Loucy (cell line): ENCODE measurements at regions not wholly inside any gene's neighbourhood (a gene's known extent, or its start where the extent isn't known, plus 50 kb on each side); places are given as distances from the start of the nearest gene placed in this dataset.

Experiments used
- H2AFZ ChIP-seq: fragments of 200-600 bp; sonication (generic); 2 replicates; pipeline ENCODE4 v1.6.0; 2016; ENCODE audit warnings: antibody characterized with exemption, mild to moderate bottlenecking, low read length, moderate library complexity
- H3F3A ChIP-seq: fragments of 200-600 bp; 2 replicates; pipeline ENCODE4 v1.6.0; 2016; ENCODE audit warnings: antibody characterized with exemption, low read depth, mild to moderate bottlenecking
- H3K27me3 ChIP-seq: fragments of 200-600 bp; sonication (generic); 2 replicates; pipeline ENCODE4 v1.6.1; 2014; ENCODE audit warnings: low read length, mild to moderate bottlenecking; ENCODE audit not compliant: insufficient read depth, poor library complexity, severe bottlenecking
- H3K36me3 ChIP-seq: fragments of 200-600 bp; sonication (generic); 2 replicates; pipeline ENCODE4 v1.6.1; 2016; ENCODE audit warnings: low read length; ENCODE audit not compliant: insufficient read depth
- H3K4me1 ChIP-seq: fragments of 200-600 bp; sonication (generic); 2 replicates; pipeline ENCODE4 v1.5.1; 2014; ENCODE audit warnings: low read length, mild to moderate bottlenecking; ENCODE audit not compliant: insufficient read depth, poor library complexity, severe bottlenecking
- H3K4me2 ChIP-seq: fragments of 200-600 bp; sonication (generic); 2 replicates; pipeline ENCODE4 v1.6.0; 2014; ENCODE audit warnings: antibody characterized with exemption, low read length, low read depth, mild to moderate bottlenecking; ENCODE audit not compliant: poor library complexity, severe bottlenecking
- H3K4me3 ChIP-seq: fragments of 200-600 bp; sonication (generic); 2 replicates; pipeline ENCODE4 v1.5.1; 2014; ENCODE audit warnings: low read length, mild to moderate bottlenecking, mixed read lengths; ENCODE audit not compliant: poor library complexity, severe bottlenecking
- H3K79me2 ChIP-seq: fragments of 200-600 bp; sonication (generic); 2 replicates; pipeline ENCODE4 v1.6.1; 2014; ENCODE audit warnings: low read length; ENCODE audit not compliant: insufficient read depth
- H3K9ac ChIP-seq: fragments of 200-600 bp; sonication (generic); 2 replicates; pipeline ENCODE4 v1.6.0; 2014; ENCODE audit warnings: mild to moderate bottlenecking, low read depth, low read length, moderate library complexity; ENCODE audit not compliant: poor library complexity, severe bottlenecking
- H3K9me2 ChIP-seq: fragments of 200-600 bp; sonication (generic); replicated peaks from 2 replicates; pipeline ENCODE4 v1.6.1; 2016; ENCODE audit warnings: low read depth, low read length, mixed read lengths
- H3K9me3 ChIP-seq: fragments of 200-600 bp; sonication (generic); 2 replicates; pipeline ENCODE4 v1.6.1; 2014; ENCODE audit warnings: mild to moderate bottlenecking, antibody characterized with exemption, low read length, low read depth; ENCODE audit not compliant: insufficient read depth
- H4K20me1 ChIP-seq: fragments of 200-600 bp; sonication (generic); 2 replicates; pipeline ENCODE4 v1.6.0; 2014; ENCODE audit warnings: antibody characterized with exemption, low read length, mild to moderate bottlenecking; ENCODE audit not compliant: insufficient read depth, poor library complexity, severe bottlenecking
- CTCF ChIP-seq: fragments of 200-600 bp; sonication (generic); conservative IDR thresholded peaks from 2 replicates; pipeline ENCODE4 v1.5.1; 2014; ENCODE audit warnings: mild to moderate bottlenecking, antibody characterized with exemption, low read length
- EZH2phosphoT487 ChIP-seq: fragments of 200-600 bp; IDR thresholded peaks from 2 replicates; pipeline ENCODE4 v1.6.1; 2018; ENCODE audit warnings: antibody characterized with exemption, mild to moderate bottlenecking, moderate library complexity, borderline replicate concordance

GRCh38 chr21:23026878-23027277 lies 2028.7 kb downstream of the NCAM2 start:
- Histone ChIP-seq H3K79me2 (no peaks in the 10 kb centered on the region), H3K9me3 (no peaks in the 10 kb centered on the region), H3K9me2 (no peaks in the 10 kb centered on the region), H3K27me3 (no peaks in the 10 kb centered on the region), H3F3A (no peaks in the 10 kb centered on the region), H2AFZ (no peak overlapping the region), H3K4me2 (no peak overlapping the region), H3K36me3 (no peaks in the 10 kb centered on the region), H3K4me3 (no peak overlapping the region), H4K20me1 (no peaks in the 10 kb centered on the region), H3K9ac (no peak overlapping the region), H3K4me1 (no peaks in the 10 kb centered on the region)
- TF ChIP-seq CTCF, result no peak
- TF ChIP-seq EZH2phosphoT487, result no peak

GRCh38 chr21:23039846-23040245 lies 2041.6 kb downstream of the NCAM2 start:
- H3K9me3 ChIP-seq, result no peaks in the 10 kb centered on the region
- no peak overlapping the region for H3K4me3 ChIP-seq
- H3K4me2 ChIP-seq, result no peak overlapping the region
- no peaks in the 10 kb centered on the region for H4K20me1 ChIP-seq
- no peaks in the 10 kb centered on the region for H3K79me2 ChIP-seq
- H3F3A ChIP-seq, result no peaks in the 10 kb centered on the region
- no peak overlapping the region for H2AFZ ChIP-seq
- H3K27me3 ChIP-seq, result no peaks in the 10 kb centered on the region
- H3K36me3 ChIP-seq, result no peaks in the 10 kb centered on the region
- no peak for TF ChIP-seq EZH2phosphoT487
- no peak for TF ChIP-seq CTCF
- no peak overlapping the region for H3K9ac ChIP-seq
- H3K4me1 ChIP-seq, result no peaks in the 10 kb centered on the region
- no peaks in the 10 kb centered on the region for H3K9me2 ChIP-seq

GRCh38 chr21:23045955-23046354 lies 2047.7 kb downstream of the NCAM2 start:
- Histone ChIP-seq H4K20me1 (no peaks in the 10 kb centered on the region), H3K36me3 (no peaks in the 10 kb centered on the region), H3K79me2 (no peaks in the 10 kb centered on the region), H3K4me2 (no peak overlapping the region), H2AFZ (no peak overlapping the region), H3K4me3 (no peak overlapping the region), H3K9ac (no peak overlapping the region), H3K4me1 (no peaks in the 10 kb centered on the region), H3F3A (no peaks in the 10 kb centered on the region), H3K9me2 (no peaks in the 10 kb centered on the region), H3K9me3 (no peaks in the 10 kb centered on the region), H3K27me3 (no peaks in the 10 kb centered on the region)
- TF ChIP-seq CTCF (no peak), EZH2phosphoT487 (no peak)
